GM18498 (cell line): ENCODE measurements at regions not wholly inside any gene's neighbourhood (a gene's known extent, or its start where the extent isn't known, plus 50 kb on each side); places are given as distances from the start of the nearest gene placed in this dataset.
"Not testable (repeated sequence)": the region's sequence is repeated elsewhere in the genome, so short reads cannot be mapped to it uniquely, and the experiment has no call there.

Experiments used
- ATAC-seq: cut with Tn5 transposase; IDR thresholded peaks from one replicate; pipeline ENCODE4 v1.9.1; 2021; ENCODE audit warnings: mild to moderate bottlenecking, moderate library complexity; ENCODE audit not compliant: unreplicated experiment

DNA sequence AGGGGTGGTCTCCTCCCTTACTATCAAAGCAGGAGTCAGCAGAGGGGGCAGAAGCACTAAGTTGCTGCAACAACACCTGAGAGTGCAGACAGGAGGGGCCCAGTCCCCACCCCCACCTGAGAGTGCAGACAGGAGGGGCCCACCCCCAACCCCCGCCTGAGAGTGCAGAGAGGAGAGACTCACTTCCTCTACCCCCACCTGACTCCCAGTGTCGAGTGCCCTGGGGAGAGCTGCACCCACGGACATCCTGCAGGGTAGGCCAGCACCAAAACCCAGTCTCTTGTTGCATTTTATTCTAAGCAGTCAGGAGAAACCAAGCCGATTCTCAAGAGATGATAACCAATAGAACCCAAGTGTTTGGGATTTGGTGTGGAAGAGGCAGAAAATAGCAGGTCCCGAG, 78.4 kb downstream of the NAPG start:
- ATAC-seq, result no peak

- ATAC-seq, result peak; percentile 84
Measured at GRCh38 chr18:10606881-10607280, 81.1 kb downstream of the NAPG start.

DNA sequence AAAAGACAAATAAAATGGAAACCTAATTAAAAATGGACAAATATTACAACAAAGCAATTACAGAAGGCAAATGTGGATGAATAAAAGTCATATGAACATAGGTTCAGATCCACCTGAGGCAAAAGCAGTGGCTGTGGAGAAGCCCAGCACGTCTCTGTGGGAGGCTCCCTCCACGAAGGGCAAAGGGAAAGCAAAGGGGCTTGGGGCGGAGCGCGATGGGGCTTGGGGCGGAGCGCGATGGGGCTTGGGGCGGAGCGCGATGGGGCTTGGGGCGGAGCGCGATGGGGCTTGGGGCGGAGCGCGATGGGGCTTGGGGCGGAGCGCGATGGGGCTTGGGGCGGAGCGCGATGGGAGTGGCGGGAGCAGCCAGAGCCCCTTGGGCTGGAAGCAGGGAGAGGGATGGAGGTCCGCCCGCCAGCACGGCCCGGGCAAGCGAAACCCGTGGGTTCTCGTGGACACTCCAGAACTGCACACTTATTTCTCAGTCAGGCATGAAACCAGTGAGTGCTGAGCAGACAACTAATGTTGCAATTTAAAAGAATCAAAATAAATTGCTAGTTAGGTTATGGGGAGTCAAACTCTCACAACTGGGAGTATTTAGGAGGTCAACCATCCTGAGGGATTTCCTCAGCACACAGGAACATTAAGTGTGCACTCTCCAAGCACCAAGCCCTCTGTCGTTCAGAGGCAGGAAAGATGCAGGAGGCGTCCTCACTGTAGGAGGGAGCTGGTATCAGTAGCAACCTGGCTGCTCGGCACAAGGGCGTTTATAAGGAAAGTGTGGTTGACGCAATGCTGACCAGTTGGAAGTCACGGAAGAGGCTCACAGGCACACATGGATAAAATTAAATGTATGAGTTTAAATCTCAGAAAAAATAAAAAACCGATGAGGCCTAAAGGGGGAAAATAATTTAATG, 81.8 kb downstream of the NAPG start:
- ATAC-seq, result not testable (repeated sequence)

DNA sequence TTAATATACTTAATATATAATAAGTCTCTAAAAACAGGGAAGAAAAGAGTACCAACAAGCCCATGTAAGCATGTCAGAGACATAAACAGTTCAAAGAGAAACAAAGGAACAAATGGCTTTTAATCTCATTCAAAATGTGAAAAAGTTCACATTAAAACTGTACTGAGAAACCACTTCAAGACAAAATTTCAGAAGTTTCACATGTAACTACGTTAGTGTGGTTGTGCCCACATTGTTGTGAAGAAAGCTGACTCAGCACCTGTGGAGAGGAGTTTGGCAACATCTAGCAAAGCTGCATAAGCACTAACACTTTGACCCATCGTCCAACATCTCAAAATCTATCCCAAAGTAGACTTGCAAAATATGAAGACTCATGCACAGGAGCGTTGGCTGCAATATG, 82.6 kb downstream of the NAPG start:
- ATAC-seq, result not testable (repeated sequence)

DNA sequence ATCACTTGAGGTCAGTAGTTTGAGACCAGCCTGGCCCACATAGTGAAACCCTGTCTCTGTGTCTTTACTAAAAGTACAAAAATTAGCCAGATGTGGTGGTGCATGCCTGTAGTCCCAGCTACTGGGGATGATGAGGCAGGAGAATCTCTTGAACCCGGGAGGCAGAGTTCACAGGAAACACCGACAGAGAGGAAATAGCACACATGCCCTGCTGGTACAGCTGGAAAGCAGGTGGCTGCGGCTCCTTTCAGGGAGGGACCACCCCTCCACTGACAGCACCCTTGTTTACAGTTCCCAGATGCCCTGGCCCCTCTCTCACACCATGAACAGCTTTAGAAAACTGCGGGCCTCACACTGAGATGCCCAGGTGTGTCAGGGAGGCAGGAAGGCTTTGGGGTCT, 83.2 kb downstream of the NAPG start:
- not testable (repeated sequence) for ATAC-seq

GRCh38 chr18:10613226-10613625, 87.4 kb downstream of the NAPG start:
- not testable (repeated sequence) for ATAC-seq

- ATAC-seq, result not testable (repeated sequence)
Measured at GRCh38 chr18:10616714-10617113, 90.9 kb downstream of the NAPG start.

- ATAC-seq, result not testable (repeated sequence)
Measured at GRCh38 chr18:10618797-10619196, 93.0 kb downstream of the NAPG start.

DNA sequence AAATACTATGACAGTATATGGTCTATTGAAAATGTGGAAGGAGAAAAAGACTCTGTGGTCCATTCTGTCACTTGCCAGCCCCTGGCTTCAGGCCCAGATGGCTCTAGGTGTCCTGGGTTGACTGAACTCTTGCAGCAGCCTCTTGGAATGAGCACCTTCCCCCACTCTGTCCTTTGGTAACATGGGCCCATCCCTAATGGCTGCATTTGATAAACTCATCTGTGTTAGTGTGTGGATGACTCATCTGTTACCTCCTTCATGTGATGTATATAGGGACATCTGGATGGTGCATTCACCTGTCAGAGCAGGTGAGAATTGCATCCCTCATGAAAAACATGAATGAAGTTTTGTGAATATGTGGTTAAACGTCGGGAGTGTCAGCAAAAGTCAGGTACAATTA, 93.5 kb downstream of the NAPG start:
- not testable (repeated sequence) for ATAC-seq

GRCh38 chr18:10619833-10620232, 94.0 kb downstream of the NAPG start:
- ATAC-seq, result not testable (repeated sequence)
